ENCODE measurements at regions not wholly inside any gene's neighbourhood (a gene's known extent, or its start where the extent isn't known, plus 50 kb on each side); places are given as distances from the start of the nearest gene placed in this dataset.

- TF ChIP-seq POLR2AphosphoS5 (IDR thresholded peaks at IDR 0.05) (no peak), CTCF (IDR thresholded peaks at IDR 0.05) (no peak), POLR2A (IDR thresholded peaks at IDR 0.05) (no peak)
Measured at GRCh38 chr10:111429288-111430028, 352.6 kb downstream of the ADRA2A start.
